NOMO-1 treated with DMSO at 0.1 percent for 48 hours (cell line): ENCODE measurements at regions not wholly inside any gene's neighbourhood (a gene's known extent, or its start where the extent isn't known, plus 50 kb on each side); places are given as distances from the start of the nearest gene placed in this dataset.
A peak's percentile ranks its signal among the peaks of the same experiment; 100 is the strongest.
"Not testable (repeated sequence)": the region's sequence is repeated elsewhere in the genome, so short reads cannot be mapped to it uniquely, and the experiment has no call there.

ENCODE experiments used
- DNase-seq: peaks from one replicate; lab custom pipeline; 2025; ENCODE audit not compliant: unreplicated experiment; lab: John Stamatoyannopoulos, UW

GRCh38 chr20:2203436-2203835, 92.4 kb upstream of the TGM3 start:
- DNase-seq, result no peak

GRCh38 chr20:2204021-2204420, 91.8 kb upstream of the TGM3 start:
- no peak for DNase-seq

- DNase-seq, result peak; percentile 64
These were observed 88.6 kb upstream of the TGM3 start for GRCh38 chr20:2206957-2207769.

- DNase-seq, result no peak
These were observed 88.1 kb upstream of the TGM3 start for GRCh38 chr20:2207770-2208097.

- DNase-seq, result no peak
These were observed 86.9 kb upstream of the TGM3 start for GRCh38 chr20:2208897-2209296.

GRCh38 chr20:2210646-2211552, 84.9 kb upstream of the TGM3 start:
- peak; percentile 56 for DNase-seq

GRCh38 chr20:2212456-2213015, 83.3 kb upstream of the TGM3 start:
- no peak for DNase-seq

- no peak for DNase-seq
These were observed 82.4 kb upstream of the TGM3 start for GRCh38 chr20:2213401-2213800.

GRCh38 chr20:2217857-2218539, 77.8 kb upstream of the TGM3 start:
- peak; percentile 91 for DNase-seq

- peak; percentile 6 for DNase-seq
These were observed 76.3 kb upstream of the TGM3 start for GRCh38 chr20:2219481-2220006.

- no peak for DNase-seq
These were observed 75.5 kb upstream of the TGM3 start for GRCh38 chr20:2220298-2220697.

- DNase-seq, result no peak
These were observed 73.9 kb upstream of the TGM3 start for GRCh38 chr20:2221921-2222320.

GRCh38 chr20:2223558-2224367, 72.0 kb upstream of the TGM3 start:
- no peak for DNase-seq

- no peak for DNase-seq
These were observed 71.5 kb upstream of the TGM3 start for GRCh38 chr20:2224368-2224639.

GRCh38 chr20:2227285-2227684, 68.5 kb upstream of the TGM3 start:
- DNase-seq, result not testable (repeated sequence)

GRCh38 chr20:2227861-2228260, 67.9 kb upstream of the TGM3 start:
- DNase-seq, result no peak

- DNase-seq, result no peak
These were observed 66.9 kb upstream of the TGM3 start for GRCh38 chr20:2228926-2229325.

- no peak for DNase-seq
These were observed 64.9 kb upstream of the TGM3 start for GRCh38 chr20:2230726-2231488.

- DNase-seq, result no peak
These were observed 64.1 kb upstream of the TGM3 start for GRCh38 chr20:2231701-2232100.
